Small intestine (tissue), 7 donors: ENCODE measurements at regions not wholly inside any gene's neighbourhood (a gene's known extent, or its start where the extent isn't known, plus 50 kb on each side); places are given as distances from the start of the nearest gene placed in this dataset.
A peak's percentile ranks its signal among the peaks of the same experiment; 100 is the strongest.

Experiments used
- DNase-seq, 2 donors: peaks; one replicate each; pipeline versions ENCODE4 v3.0.0 to v3.0.0-alpha.2; 2013
- FAIRE-seq: peaks from 2 replicates; lab custom pipeline; 2012; peaks lifted over from hg19 to GRCh38; lab: Jason Lieb, UNC
- H3K27ac ChIP-seq, 3 donors: one replicate each; pipeline ENCODE4 v1.5.1; 2013; ENCODE audit warnings: low read length in 2 of 3, mild to moderate bottlenecking in 2 of 3, control low read depth in 1 of 3, inconsistent platforms in 1 of 3, low read depth in 1 of 3, moderate library complexity in 1 of 3
- H3K27me3 ChIP-seq, 3 donors: one replicate each; pipeline ENCODE4 v1.6.1; 2013; ENCODE audit warnings: low read length in 3 of 3, inconsistent platforms in 1 of 3; ENCODE audit not compliant: control insufficient read depth in 3 of 3, insufficient read depth in 3 of 3
- H3K36me3 ChIP-seq, 3 donors: one replicate each; pipeline ENCODE4 v1.6.1; 2013; ENCODE audit warnings: low read length in 3 of 3, inconsistent platforms in 1 of 3, low read depth in 1 of 3, mild to moderate bottlenecking in 1 of 3, moderate library complexity in 1 of 3; ENCODE audit not compliant: control insufficient read depth in 3 of 3, insufficient read depth in 2 of 3
- H3K4me1 ChIP-seq, 3 donors: one replicate each; pipeline ENCODE4 v1.6.1; 2013; ENCODE audit warnings: low read length in 2 of 3, inconsistent platforms in 1 of 3, low read depth in 1 of 3, mild to moderate bottlenecking in 1 of 3, moderate library complexity in 1 of 3; ENCODE audit not compliant: control insufficient read depth in 3 of 3, insufficient read depth in 2 of 3
- H3K4me3 ChIP-seq, 3 donors: one replicate each; pipeline ENCODE4 v1.5.1; 2013; ENCODE audit warnings: low read length in 3 of 3, control low read depth in 1 of 3, inconsistent platforms in 1 of 3, low read depth in 1 of 3, mild to moderate bottlenecking in 1 of 3, moderate library complexity in 1 of 3
- H3K9me3 ChIP-seq, 2 donors: one replicate each; pipeline ENCODE4 v1.6.1; 2013; ENCODE audit warnings: low read depth in 1 of 2, low read length in 1 of 2; ENCODE audit not compliant: control insufficient read depth in 2 of 2, insufficient read depth in 1 of 2
- WGBS, 3 donors: extraction: QIAGEN DNeasy Blood & Tissue Kit; methylation state at CpG; one replicate each; pipeline ENCODE4 v1.1.7; 2013; 5-methylcytosine and 5-hydroxymethylcytosine counted together
- donor health status: healthy with polysubstance abuse.
- donor health status: control.
- donor health status: control.
- donor health status: Bipolar disorder and iron deficiency.
- donor health status: healthy.

DNA sequence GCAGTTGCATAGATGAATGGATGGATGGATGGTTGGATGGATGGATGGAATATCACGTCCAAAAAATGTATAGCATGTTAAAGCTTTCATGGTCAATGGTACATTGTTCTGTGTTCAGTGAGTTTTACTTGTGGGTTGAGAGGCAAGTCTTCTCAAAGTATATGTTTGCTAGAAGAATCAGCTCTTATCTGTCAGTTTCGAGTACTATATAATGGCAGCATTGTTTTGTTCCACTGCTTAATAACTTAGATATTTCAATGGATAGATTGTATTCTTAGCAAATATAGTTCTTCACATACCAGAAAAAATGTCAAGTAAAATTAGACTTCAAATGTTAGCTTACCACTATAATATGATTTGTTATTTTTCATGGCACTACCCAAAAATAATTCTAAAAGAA is 100.9 kb upstream of the CDIN1 start:
- H3K4me3 ChIP-seq = no peak overlapping the region
- H3K9me3 ChIP-seq = no peaks in the 10 kb centered on the region
- DNase-seq (no peak), FAIRE-seq (no peak)
- no peaks in the 10 kb centered on the region for H3K36me3 ChIP-seq
- H3K4me1 ChIP-seq = no peaks in the 10 kb centered on the region
- no peaks in the 10 kb centered on the region for H3K27me3 ChIP-seq
- WGBS, 3 donors = 36 to 65% (median 38%) methylated on average over 2 of the region's 2 CpGs
- no peak overlapping the region for H3K27ac ChIP-seq

DNA sequence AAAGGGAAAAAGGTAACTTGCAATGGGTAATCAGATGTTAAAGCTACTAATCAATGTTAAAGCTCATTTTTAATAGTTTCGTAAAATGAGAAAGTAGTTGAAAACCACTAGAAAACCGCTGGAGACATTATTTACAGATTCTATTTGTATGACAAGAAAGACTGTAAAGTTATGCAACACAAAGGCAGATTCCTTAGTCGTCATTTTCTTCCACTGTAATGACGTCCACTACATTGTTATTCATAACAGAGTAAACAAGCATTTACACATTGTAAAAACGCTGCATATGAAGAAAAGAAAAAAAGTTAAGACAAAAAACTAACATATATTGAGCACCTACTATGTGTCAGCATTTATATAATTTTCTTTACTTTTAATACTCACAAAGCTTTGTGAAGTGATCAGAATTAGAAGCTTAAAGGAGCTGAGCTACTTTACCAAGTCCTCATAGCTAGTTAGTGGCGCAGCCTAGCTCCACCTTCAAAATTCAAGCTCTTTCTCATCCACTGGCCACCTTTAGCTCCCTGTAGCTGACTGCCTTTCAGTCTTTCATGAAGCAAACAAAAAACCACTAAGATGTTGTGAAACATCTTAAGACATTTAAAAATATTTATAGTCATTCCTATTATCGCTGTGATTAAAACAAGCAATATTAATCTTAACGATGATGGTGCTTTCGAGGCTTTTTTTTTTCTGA is 100.1 kb upstream of the CDIN1 start:
- DNase-seq (no peak), FAIRE-seq (no peak)
- Histone ChIP-seq H3K4me3 (no peak overlapping the region), H3K27me3 (no peaks in the 10 kb centered on the region), H3K27ac (no peak overlapping the region), H3K36me3 (no peaks in the 10 kb centered on the region), H3K4me1 (no peaks in the 10 kb centered on the region), H3K9me3 (no peaks in the 10 kb centered on the region)
- WGBS, 3 donors = 60 to 65% (median 65%) methylated on average over 9 of the region's 9 CpGs

DNA sequence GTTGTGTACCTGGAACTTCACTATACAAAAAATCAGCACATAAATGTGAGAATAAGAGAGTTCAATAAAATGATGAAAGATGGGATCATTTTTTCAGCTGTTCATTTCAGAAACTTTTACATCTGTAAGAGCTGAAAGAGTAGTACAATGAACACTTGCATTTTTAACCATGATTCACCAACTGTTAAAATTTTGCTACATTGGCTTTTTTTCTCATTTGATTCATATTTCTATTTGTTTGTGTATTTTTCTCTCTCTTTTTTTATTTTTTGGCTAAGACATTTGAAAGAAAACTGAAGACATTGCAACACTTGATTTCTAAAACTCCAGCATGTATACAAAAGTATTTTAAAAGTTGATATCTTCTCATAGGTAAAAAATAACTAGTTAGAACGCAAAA is 98.3 kb upstream of the CDIN1 start:
- FAIRE-seq = no peak
- 80 to 92% (median 85%) methylated on average over 1 of the region's 1 CpG for WGBS, 3 donors

DNA sequence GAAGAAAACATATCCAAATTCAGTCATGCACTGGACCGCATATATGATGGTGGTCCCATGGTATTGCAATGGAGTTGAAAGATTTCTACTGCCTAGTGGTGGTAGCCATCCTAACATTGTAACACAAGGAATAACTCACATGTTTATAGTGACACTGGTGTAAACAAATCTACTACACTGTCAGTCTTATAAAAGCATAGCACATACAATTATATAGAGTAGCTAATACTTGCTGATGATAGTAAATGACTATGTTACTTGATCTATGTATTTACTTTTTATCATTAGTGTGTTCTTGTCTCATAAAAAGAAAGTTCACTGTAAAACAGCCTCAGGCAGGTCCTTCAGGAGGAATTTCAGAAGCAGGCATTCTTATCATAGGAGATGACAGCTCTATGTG is 96.0 kb upstream of the CDIN1 start:
- Histone ChIP-seq H3K27ac (no peak overlapping the region), H3K4me1 (no peaks in the 10 kb centered on the region), H3K4me3 (no peak overlapping the region), H3K36me3 (no peaks in the 10 kb centered on the region), H3K9me3 (no peaks in the 10 kb centered on the region), H3K27me3 (no peaks in the 10 kb centered on the region)
- no peak for DNase-seq
- 96 to 97% (median 96%) methylated on average over 1 of the region's 1 CpG for WGBS, 3 donors
- no peak for FAIRE-seq

More for the DNA sequence above, 98.3 kb upstream of the CDIN1 start:
- no peak for DNase-seq
- H3K4me3 ChIP-seq = no peak overlapping the region
- H3K9me3 ChIP-seq = no peaks in the 10 kb centered on the region
- H3K27ac ChIP-seq = no peak overlapping the region
- H3K4me1 ChIP-seq = no peaks in the 10 kb centered on the region
- H3K36me3 ChIP-seq = no peaks in the 10 kb centered on the region
- no peaks in the 10 kb centered on the region for H3K27me3 ChIP-seq

DNA sequence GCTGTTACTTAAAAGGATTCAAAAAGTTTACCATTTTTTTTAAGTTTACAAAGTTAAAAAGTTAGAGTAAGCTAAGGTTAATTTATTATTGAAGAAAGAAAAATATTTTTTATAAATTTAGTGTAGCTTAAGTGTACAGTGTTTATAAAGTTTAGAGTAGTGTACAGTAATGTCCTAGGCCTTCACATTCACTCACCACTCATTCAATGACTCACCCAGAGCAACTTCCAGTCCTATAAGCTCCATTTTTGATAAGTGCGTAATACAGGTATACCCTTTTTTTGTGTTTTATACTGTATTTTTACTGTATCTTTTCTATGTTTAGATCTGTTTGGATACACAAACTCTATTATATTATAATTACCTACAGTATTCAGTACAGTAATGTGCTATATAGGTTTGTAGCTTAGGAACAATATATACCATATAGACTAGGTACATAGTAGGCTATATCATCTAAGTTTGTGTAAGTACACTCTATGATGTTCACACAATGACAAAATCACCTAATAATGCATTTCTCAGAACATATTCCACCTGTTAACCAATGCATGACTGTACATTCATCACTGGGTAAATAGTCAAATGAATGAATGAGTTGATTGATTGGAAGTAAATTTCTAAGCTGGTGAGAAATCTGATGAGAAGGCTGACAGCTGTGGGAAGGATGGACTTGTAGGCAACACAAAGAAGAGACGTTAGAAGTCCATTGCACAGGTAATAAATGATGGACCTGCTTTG is 95.2 kb upstream of the CDIN1 start:
- no peak overlapping the region for H3K4me3 ChIP-seq
- WGBS, 3 donors = 46 to 79% (median 59%) methylated on average over 2 of the region's 2 CpGs
- H3K27me3 ChIP-seq = no peaks in the 10 kb centered on the region
- H3K36me3 ChIP-seq = no peaks in the 10 kb centered on the region
- no peak overlapping the region for H3K27ac ChIP-seq
- no peaks in the 10 kb centered on the region for H3K9me3 ChIP-seq
- H3K4me1 ChIP-seq = no peaks in the 10 kb centered on the region
- DNase-seq (no peak), FAIRE-seq (peak; percentile 26)

DNA sequence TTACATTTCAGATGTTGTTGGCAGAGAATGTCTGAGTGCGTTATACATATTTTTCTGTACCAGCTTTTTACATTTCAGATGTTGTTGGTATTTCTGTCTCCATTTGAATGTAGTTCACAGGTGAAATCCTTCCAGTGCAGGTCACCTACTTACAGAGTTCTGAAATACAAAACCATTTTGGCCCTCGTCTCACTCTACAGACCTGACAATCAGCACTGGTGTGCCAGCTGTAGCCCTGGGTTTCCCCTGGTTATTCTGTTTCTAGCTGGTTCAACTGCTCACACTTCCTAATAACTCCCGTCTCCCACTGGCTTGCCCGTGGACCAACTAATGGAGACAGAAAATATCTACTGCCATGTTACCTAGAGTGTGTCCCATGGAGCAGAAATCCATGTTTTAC is 87.5 kb upstream of the CDIN1 start:
- H3K27ac ChIP-seq = no peak overlapping the region
- no peak for FAIRE-seq
- WGBS, 3 donors = 86 to 90% (median 88%) methylated on average over 4 of the region's 4 CpGs

DNA sequence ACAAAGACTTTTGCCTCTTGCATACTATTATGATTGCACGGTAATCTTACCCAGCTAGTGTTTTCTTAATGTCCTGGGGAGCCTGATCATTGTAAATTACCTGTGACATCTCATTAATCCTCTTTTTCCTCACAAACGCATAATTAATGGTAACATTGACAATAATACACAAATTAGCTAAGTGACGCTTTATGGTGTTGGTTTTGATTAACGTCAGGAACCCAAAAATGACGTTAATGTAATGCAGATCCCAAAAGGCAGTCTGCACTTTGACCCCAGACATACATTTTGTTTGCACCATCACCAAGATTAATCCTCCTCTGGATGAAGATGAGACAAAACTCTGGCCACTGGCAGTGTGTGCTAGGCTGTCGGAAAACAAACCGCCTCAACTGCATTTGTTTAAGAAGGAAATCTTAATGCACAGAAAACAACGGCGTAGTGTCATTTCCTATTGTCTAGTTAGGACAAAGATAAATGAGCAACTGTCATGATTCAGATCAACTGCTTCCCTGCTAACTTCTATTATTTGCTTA is 83.9 kb upstream of the CDIN1 start:
- DNase-seq (no peak), FAIRE-seq (no peak)
- H3K4me1 ChIP-seq = no peaks in the 10 kb centered on the region
- no peak overlapping the region for H3K4me3 ChIP-seq
- no peaks in the 10 kb centered on the region for H3K27me3 ChIP-seq
- H3K27ac ChIP-seq = no peak overlapping the region
- WGBS, 3 donors = 76 to 89% (median 85%) methylated on average over 9 of the region's 9 CpGs
- H3K36me3 ChIP-seq = no peaks in the 10 kb centered on the region
- H3K9me3 ChIP-seq = no peaks in the 10 kb centered on the region

More for the DNA sequence above, 87.5 kb upstream of the CDIN1 start:
- no peak for DNase-seq
- no peaks in the 10 kb centered on the region for H3K9me3 ChIP-seq
- no peaks in the 10 kb centered on the region for H3K36me3 ChIP-seq
- H3K4me3 ChIP-seq = no peak overlapping the region
- H3K4me1 ChIP-seq = no peaks in the 10 kb centered on the region
- no peaks in the 10 kb centered on the region for H3K27me3 ChIP-seq

DNA sequence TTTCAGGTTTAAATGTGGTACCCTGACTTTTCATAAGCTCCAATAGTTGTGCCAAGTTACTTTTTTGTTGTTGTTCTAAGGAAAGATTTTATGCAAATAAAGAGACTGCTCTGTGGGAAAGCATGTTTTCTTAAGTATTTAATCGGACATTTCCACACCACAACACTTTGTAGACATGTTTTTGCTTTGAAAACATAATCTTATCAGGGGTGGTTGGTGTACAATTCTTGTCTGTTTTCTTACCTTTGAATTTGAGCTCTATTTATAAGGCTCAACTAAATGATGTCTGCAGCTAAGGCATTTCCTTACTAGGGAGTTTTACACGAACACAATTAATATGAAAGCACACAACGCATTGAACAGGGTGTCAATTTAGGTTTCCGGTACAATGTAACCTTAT is 81.5 kb upstream of the CDIN1 start:
- no peak overlapping the region for H3K4me3 ChIP-seq
- FAIRE-seq = no peak
- peaks cover 0 to 3% (median 0%) of the 10 kb centered on the region in 3 donors for H3K4me1 ChIP-seq
- H3K27me3 ChIP-seq = no peaks in the 10 kb centered on the region
- DNase-seq = no peak
- H3K27ac ChIP-seq = no peak overlapping the region
- WGBS, 3 donors = 62 to 77% (median 70%) methylated on average over 4 of the region's 4 CpGs
- H3K36me3 ChIP-seq = no peaks in the 10 kb centered on the region
- no peaks in the 10 kb centered on the region for H3K9me3 ChIP-seq
